HL-60/S4 treated with phorbol 12-myristate 13-acetate at 8.2 ng/mL for 4 days and 3 days (cell line): ENCODE measurements at regions not wholly inside any gene's neighbourhood (a gene's known extent, or its start where the extent isn't known, plus 50 kb on each side); places are given as distances from the start of the nearest gene placed in this dataset.

Experiments
- in situ Hi-C: fragments of 300-500 bp; cut with MboI; formaldehyde crosslinking; loops from 2 replicates; pipeline ENCODE4 v1.15.0; 2022; ENCODE audit warnings: low sequenced_read_pairs

DNA sequence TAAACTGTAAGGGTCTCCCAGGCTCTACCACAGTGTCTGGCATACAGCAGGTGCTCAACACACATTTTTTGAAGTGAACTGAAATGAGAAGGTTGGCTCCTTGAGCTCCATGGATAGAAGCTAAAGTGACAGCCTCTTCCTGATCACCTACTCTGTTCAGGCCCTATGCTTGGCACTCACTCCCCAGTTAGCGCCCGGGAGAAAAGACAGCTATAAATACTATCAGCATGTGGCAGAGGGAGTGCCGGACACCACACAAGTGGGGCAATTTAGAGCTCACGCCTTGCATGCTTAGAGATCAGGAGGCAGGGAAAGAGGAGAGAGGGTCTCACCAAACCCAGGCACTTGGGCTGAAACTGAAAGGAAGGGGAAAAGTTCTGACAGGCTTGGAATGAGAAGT is 195.5 kb downstream of the BUD13 start:
- in situ Hi-C loops, result no loop called here

DNA sequence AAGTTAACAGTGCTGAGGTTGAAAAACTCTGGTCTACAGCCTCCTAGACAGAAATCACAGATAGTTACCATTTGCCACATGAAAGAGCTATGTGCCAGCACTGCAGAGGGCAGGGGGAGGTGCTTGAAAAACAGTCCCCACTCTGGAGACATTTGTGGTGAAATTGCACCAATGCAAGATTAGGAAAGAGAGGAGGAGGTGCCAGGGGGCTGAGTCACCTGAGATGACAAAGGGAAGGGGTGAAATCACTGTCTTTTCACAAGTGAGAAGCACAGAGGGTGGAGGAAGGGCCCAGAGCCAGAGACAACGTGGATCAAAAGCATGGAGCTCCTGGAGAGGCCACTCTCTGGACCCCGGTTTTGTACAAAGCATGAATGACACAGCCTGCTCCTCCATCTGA is 196.3 kb downstream of the BUD13 start:
- in situ Hi-C loops, result no loop called here

DNA sequence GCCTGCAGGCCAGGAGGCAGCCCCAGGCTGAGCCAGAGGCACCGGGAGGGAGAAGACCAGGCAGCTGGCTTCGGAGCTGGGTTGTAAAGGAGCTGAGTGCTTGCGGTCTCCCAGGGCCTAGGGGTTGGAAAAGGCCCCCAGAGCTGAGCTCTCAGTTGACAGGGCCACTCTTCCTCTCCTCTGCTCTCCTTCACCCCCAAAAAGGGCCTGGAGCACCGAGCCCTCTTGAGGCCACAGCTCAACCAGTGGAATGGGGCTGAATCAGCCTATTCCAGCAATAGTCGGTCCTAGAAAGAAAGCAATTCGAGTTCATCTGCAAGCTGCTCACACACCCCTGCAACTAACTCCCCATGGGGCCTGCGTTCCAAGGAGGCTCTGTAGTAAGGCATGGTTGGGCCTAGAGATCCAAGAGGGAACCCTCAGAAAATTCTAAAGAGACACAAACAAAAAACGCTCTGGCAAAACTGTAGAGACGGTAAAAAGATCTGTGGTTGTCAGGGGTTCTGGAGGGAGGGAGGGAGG is 205.0 kb downstream of the BUD13 start:
- in situ Hi-C loops, result no loop called here

DNA sequence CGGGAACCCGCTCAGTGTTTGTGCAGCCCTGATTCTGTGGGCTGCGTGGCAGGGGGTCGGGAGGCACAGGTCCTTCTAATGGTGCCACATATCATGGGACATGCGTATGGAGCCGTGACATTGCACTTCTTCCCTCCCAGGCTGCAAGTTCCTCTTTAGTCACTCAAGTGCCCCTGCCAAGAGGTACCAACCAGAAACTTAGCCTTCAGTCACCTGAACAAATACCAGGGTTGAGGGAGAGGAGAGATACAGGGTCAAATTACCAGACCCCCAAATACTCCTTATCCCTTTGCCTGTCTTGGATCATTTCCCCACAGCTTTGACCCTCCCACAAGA is 209.1 kb downstream of the BUD13 start:
- in situ Hi-C loops, result no loop called here

DNA sequence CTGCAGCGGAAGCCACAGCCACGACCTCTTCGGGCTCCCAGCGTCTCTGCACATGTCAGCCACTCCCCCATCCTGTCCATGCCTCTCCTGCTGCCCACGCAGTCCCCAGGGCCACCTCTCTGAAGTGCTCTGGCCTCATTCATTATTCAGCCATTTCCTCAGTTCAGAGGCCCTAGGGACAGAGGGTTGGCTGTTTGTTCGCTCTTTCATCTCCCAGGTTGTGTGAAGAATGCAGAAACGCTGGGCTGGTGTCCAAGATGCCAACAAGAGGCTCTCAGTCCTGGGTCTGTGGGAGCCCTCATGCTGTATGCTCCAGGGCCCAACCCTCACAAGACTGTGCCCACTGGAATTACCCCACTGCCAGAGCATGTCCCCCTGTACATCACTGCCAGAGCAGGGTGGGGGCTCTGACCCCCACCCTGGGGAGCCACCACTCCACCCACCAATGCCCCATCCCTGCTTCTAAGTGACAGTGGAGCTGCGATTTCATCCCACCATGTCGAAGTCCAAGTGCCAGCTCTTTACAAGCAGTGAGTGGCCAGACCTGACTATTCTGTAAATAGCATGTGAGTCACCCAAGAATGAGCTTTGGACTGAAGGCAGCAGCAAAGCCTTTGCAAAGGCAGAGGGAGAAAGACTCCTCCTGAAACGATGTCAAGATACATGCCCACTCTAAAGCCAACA is 209.6 kb downstream of the BUD13 start:
- in situ Hi-C loops, result no loop called here

DNA sequence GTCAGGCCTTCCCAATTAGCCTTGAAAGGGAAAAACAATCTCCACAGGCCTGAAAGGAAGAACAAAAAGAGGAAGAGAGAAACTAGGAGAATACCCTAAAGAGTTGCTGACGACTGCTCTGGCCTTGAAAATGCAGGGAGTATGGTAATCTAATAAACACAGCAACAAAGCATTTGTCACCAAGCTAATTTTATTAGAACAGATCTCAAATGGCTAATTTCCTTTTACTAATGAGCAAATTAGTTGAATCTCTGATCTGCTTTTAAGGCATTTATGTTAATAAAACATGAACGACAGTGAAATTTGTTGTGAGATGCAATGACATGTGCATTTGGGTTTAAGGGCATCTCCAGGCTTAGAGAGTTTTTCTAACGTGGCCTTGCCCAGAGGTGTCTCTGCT is 212.2 kb downstream of the BUD13 start:
- in situ Hi-C loops, result no loop called here

DNA sequence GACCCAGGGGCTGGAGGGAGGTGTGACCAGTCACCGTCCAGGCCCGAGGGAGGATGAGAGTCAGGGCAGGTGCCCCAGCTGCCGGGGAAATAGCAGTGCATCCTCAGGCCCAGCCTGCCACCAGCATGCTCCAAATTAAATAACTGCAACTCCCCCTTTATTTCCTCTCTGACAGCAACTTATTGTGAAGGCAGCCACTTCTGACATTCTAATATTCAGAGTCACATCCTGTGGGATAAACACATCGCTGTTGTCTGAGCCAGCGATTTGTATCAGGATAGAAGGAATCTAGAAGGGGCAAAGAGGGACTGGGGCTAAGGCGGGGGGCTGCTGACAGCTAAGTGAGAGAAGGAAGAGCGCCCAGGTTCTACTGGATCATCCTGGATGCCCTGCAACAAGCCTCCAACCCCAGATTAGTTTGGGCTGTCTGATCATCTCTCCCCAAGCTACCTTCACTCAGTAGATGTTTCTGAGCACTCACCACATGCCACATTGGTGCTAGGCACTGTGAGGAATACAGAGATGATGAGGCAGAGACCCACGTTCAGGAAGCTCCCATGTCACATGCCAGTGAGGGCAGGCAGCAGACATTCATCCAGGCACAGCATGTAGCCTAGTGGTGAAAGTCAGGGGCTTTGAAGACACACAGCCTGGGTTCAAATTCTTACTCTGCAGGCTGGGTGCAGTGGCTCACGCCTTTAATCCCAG is 214.1 kb downstream of the BUD13 start:
- in situ Hi-C loops, result no loop called here

DNA sequence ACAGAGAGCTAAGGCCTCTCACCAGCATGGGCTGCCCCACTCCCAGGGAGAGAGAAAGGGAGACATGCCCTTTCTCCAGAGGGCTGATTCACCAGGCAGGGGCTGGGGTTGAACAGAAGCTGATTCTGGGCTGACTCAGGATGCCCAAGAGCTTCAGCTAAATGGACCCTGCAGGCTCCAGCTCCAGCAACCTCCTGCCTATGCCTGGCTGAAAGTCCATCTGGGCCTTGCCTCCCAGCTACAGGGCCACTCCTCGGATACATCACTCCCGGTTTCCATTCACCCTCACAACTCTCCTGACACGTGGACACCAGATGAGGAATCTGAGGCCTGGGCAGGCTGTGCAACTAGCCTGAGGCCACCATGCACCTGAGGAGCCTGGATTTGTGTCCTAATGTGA is 215.5 kb downstream of the BUD13 start:
- in situ Hi-C loops, result no loop called here

- in situ Hi-C loops, result no loop called here
Observed at GRCh38 chr11:116556483-116556882, 216.3 kb downstream of the BUD13 start.

- in situ Hi-C loops, result no loop called here
Observed at GRCh38 chr11:116553482-116553881, 219.3 kb downstream of the BUD13 start.

DNA sequence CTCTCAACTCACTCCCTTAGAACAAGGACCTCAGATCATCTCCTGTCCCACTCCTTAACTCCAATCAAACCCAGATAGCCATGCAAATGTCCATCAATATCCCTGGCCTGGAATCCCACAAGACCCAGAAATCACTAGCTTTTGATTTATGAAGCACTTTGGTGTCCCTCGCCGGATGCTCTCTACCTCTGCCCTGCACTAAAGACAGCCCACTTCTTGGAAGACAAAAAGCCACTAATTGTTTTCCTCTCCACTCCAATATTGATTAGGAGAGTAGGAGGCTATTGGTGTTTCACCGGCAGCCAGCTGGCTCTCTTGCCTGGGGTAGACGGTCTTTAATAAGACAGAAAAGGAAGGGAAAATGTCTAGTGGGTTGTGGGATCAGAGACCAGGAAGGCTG is 221.2 kb downstream of the BUD13 start:
- in situ Hi-C loops, result no loop called here

DNA sequence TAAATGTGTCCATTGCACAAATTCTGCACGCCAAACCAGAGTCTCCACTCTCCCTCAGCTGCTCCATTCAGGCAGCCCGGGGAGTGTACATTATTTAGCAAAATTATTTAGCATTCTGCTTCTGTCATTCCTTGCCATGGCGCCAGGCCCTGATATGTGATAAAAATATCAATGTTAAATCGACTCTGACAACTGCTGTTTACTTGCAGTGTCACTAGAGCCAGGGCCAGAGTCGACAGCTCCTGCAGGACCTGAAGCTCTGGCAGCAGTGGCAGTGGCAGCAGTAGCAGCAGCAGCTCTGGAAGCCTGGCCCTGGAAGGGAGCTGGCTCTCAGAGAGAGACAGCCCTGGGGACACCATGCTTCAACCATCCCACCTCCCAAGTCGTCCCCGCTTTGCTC is 224.5 kb downstream of the BUD13 start:
- in situ Hi-C loops, result loop anchor here (25.0 kb wide), 1 partner anchor 89 kb away; no protein-coding TSS in a partner anchor

DNA sequence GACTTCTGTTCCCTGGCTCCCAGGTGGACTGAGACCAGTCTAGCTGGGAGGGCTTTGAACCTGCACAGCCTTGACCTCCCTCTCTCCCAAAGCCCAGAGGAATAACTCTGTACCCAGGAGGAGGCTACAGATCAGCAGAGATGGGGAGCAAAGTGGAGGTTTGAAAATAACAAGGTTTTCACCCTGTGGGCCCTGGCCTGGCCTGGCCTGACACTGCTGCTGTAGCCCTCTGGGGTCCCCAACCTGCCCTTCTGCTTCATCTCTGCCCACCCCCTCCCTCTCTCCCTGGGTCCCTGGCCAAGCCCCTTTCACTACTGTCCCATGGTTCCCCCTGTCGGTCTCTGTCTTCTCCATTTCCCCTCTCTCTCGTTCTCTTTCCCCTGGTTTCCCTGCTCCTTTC is 225.2 kb downstream of the BUD13 start:
- in situ Hi-C loops, result loop anchor here (25.0 kb wide), 1 partner anchor 90 kb away; no protein-coding TSS in a partner anchor

- in situ Hi-C loops, result loop anchor here (25.0 kb wide), 1 partner anchor 91 kb away; no protein-coding TSS in a partner anchor
Observed at GRCh38 chr11:116545912-116546311, 226.9 kb downstream of the BUD13 start.

DNA sequence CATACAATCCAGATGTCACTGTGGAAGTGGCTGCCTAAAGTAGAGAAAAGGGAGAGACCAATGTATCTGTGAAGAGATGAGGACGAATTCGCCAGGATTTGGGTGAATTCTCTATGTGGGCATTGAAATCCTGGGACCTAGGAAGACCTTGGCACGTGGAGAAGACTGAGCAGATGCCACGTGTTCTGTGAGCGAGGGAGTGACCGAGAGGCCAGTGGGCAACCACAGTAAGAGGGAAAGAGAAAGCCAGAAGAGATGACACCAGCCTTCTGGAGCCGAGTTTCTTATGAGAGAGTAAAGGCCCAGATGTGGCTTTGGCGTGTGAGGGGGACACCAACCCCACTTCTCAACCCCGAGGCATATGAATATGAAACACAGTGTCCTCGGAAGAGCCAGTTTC is 228.1 kb downstream of the BUD13 start:
- in situ Hi-C loops, result loop anchor here (25.0 kb wide), 1 partner anchor 93 kb away; no protein-coding TSS in a partner anchor

GRCh38 chr11:116543911-116544475 is 228.8 kb downstream of the BUD13 start:
- in situ Hi-C loops, result loop anchor here (25.0 kb wide), 1 partner anchor 93 kb away; no protein-coding TSS in a partner anchor

- in situ Hi-C loops, result loop anchor here (25.0 kb wide), 1 partner anchor 94 kb away; no protein-coding TSS in a partner anchor
Observed at GRCh38 chr11:116543099-116543498, 229.7 kb downstream of the BUD13 start.

DNA sequence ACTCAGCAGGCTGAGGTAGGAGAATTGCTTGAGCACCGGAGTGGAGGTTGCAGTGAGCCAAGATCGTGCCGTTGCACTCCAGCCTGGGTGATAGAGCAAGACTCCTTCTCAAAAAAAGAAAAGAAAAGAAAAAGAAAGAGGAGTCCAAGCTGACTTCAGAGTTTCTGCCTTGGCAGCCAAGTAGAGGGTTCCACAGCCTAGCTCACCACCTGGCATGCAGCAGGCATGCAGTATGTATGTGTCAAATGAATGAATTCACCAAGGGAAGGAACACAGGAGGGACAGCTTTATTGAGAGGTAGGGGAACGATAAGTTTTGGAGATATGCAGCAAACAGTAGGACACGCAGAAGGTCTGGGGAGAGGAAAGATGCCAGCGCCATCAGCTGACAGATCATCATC is 230.4 kb downstream of the BUD13 start:
- in situ Hi-C loops, result loop anchor here (25.0 kb wide), 1 partner anchor 95 kb away; no protein-coding TSS in a partner anchor

- in situ Hi-C loops, result loop anchor here (25.0 kb wide), 1 partner anchor 96 kb away; no protein-coding TSS in a partner anchor
Observed at GRCh38 chr11:116541460-116541859, 231.3 kb downstream of the BUD13 start.

DNA sequence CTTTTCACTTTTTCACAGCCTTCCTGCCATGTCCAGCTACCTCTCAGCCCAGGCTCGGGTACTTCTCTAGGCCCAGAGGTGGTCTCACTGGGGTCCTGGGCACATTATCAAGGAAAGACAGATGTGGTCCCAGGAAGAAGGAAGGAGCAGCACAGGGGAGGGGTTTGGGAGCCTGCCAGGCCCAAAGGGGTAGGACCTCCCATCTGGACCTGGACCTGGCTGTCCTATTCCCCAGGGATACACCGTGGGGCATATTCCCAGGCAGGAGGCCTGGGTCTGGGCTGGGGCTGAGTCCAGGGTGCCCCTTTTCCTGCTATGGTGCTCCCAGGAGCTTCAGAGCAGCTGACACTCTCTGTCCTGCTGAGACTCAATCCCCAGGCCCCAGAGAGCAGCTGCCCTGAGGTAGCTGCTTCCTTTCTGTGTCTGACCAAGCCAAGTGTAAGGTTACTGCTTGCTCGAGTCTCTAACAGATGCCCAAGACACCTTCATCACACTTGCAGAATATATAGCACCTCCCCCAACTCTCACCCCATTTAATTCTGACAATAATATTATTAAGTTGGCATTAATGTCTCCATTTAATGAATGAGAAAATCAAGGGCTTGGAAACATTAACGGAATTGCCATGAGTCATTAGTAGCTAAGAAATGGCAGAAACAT is 232.0 kb downstream of the BUD13 start:
- in situ Hi-C loops, result loop anchor here (25.0 kb wide), 1 partner anchor 97 kb away; no protein-coding TSS in a partner anchor

DNA sequence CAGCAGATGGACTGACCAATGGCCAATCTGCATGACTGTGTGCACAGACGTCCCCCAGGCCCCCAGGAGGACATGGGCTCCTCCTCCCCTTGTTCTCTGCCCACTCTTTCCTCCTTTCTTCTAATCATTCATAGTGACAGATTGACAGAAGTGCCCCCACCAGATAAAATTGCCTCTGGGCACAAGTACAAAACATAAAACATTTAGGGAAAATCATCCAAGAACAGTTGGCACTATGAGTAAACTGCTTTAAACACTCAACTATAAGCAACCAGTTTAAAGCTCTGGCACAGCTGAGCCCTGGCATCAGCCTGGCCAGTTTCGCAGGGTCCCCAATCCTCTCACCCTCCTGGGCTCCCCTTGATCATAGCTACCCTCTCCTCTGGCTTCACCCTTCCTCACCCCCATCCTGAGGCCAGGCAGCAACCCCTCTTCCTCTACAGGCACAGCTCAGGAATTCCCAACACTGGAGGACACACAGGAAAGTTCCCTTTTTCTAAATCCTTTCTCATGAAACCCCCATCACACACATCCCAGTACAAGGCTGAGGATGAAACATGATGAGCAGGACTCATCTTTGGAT is 232.9 kb downstream of the BUD13 start:
- in situ Hi-C loops, result loop anchor here (25.0 kb wide), 1 partner anchor 97 kb away; no protein-coding TSS in a partner anchor
